GM12891 (cell line): ENCODE measurements at regions not wholly inside any gene's neighbourhood (a gene's known extent, or its start where the extent isn't known, plus 50 kb on each side); places are given as distances from the start of the nearest gene placed in this dataset.

Source experiments
- POLR2A ChIP-seq: IDR thresholded peaks from 2 replicates; pipeline ENCODE4 v1.6.1; 2011; ENCODE audit warnings: low read depth, low read length, control low read depth
- POLR2AphosphoS5 ChIP-seq: IDR thresholded peaks from 2 replicates; pipeline ENCODE4 v1.6.1; 2011; ENCODE audit warnings: low read depth, low read length, control low read depth
- POU2F2 ChIP-seq: IDR thresholded peaks from 2 replicates; pipeline ENCODE4 v1.6.1; 2011; ENCODE audit warnings: low read depth, mild to moderate bottlenecking, control low read depth, low read length, moderate library complexity
- TAF1 ChIP-seq: IDR thresholded peaks from 2 replicates; pipeline ENCODE4 v1.6.1; 2011; ENCODE audit warnings: low read depth, low read length, control low read depth

DNA sequence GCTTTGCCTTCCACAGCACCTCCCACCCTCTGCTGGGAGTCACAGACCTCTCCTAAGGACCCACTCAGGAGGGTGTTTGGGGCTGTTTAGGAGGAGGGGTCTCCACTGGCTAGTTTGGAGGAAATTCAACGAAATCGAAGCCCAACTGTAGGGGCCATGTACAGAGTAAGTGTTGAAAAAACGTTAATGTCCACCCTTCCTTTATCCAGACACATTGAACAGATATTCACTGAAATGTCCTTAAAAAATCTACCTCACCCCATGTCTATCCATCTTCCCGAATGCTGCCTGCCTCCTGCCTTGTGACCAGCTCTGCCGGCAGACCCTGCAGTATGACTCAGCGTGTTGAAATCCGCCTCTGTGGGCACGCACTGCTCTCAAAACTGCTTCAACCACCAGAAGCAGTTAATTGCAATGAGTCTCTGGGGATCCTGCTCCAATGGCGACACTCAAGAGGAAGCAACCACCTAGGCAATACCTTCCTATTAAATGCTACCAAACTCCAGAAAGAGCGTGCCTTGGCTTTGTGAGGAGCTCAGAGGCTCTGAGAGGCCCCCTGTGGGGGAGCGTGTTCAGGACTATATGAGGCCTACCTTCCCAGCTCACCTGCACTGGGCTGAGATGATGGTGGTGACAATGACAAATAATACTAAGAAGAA is 61.4 kb upstream of the RTN4 start:
- TF ChIP-seq TAF1, result no peak
- no peak for TF ChIP-seq POLR2A
- no peak for TF ChIP-seq POLR2AphosphoS5
- no peak for TF ChIP-seq POU2F2
